IMR-90 (cell line): ENCODE measurements at regions not wholly inside any gene's neighbourhood (a gene's known extent, or its start where the extent isn't known, plus 50 kb on each side); places are given as distances from the start of the nearest gene placed in this dataset.

Experiments
- ATAC-seq: fragments of 200-7000 bp; cut with Tn5 transposase; 2 replicates; pipeline ENCODE4 v1.9.1; 2020; ENCODE audit warnings: low read depth, mild to moderate bottlenecking, moderate library complexity
- BruUV-seq: library from RNA; stranded (reverse); fragments of 400-500 nt; replicated peaks from 2 replicates; lab custom pipeline; 2021; lab: Mats Ljungman, UMichigan
- CTCF ChIA-PET: fragments of 300-600 bp; formaldehyde crosslinking; extraction: SDS; loops from one replicate; lab custom pipeline; 2021; ENCODE audit warnings: antibody characterized with exemption; lab: Yijun Ruan, JAX
- POLR2A ChIA-PET: fragments of 300-600 bp; sonication (Branson Sonifier 250); formaldehyde crosslinking; loops from one replicate; lab custom pipeline; 2022; ENCODE audit warnings: antibody characterized with exemption; ENCODE audit not compliant: unreplicated experiment; lab: Charles Lee
- DNase-seq: peaks from one replicate; pipeline ENCODE4 v3.0.0; 2013
- H2AFZ ChIP-seq: replicated peaks from 2 replicates; pipeline ENCODE3; 2013; ENCODE audit warnings: low read length, mild to moderate bottlenecking; ENCODE audit not compliant: poor library complexity
- H2AK5ac ChIP-seq: 2 replicates; pipeline ENCODE4 v1.6.1; 2013; ENCODE audit warnings: low read depth, low read length, inconsistent platforms
- H2AK9ac ChIP-seq: replicated peaks from 2 replicates; pipeline ENCODE3; 2013; ENCODE audit warnings: mild to moderate bottlenecking, low read depth, low read length, moderate library complexity; ENCODE audit not compliant: poor library complexity
- H2BK120ac ChIP-seq: 2 replicates; pipeline ENCODE4 v1.6.1; 2013; ENCODE audit warnings: low read depth, low read length, inconsistent platforms
- H2BK15ac ChIP-seq: 3 replicates; pipeline ENCODE4 v1.6.1; 2013; ENCODE audit warnings: low read depth, low read length, inconsistent platforms
- H2BK20ac ChIP-seq: 2 replicates; pipeline ENCODE4 v1.6.1; 2013; ENCODE audit warnings: low read depth, mild to moderate bottlenecking, inconsistent platforms, low read length, moderate library complexity
- H2BK5ac ChIP-seq: 2 replicates; pipeline ENCODE4 v1.6.1; 2013; ENCODE audit warnings: mild to moderate bottlenecking, low read depth, low read length, inconsistent platforms; ENCODE audit not compliant: poor library complexity, severe bottlenecking
- H3K14ac ChIP-seq: replicated peaks from 2 replicates; pipeline ENCODE4 v1.6.1; 2013; ENCODE audit warnings: low read depth, low read length, inconsistent platforms
- H3K18ac ChIP-seq: 2 replicates; pipeline ENCODE4 v1.6.1; 2013; ENCODE audit warnings: low read depth, low read length, control low read depth
- H3K23ac ChIP-seq: 2 replicates; pipeline ENCODE4 v1.6.1; 2013; ENCODE audit warnings: low read depth, low read length, inconsistent platforms
- H3K27ac ChIP-seq: 2 replicates; pipeline ENCODE4 v1.5.1; 2013; ENCODE audit warnings: mild to moderate bottlenecking, control low read depth, low read length; ENCODE audit not compliant: insufficient read depth
- H3K27me3 ChIP-seq: 2 replicates; pipeline ENCODE4 v1.6.1; 2013; ENCODE audit warnings: low read length; ENCODE audit not compliant: control insufficient read depth, insufficient read depth
- H3K36me3 ChIP-seq: 2 replicates; pipeline ENCODE4 v1.6.1; 2013; ENCODE audit warnings: low read length, mixed read lengths; ENCODE audit not compliant: control insufficient read depth, insufficient read depth
- H3K4ac ChIP-seq: 2 replicates; pipeline ENCODE4 v1.6.1; 2013; ENCODE audit warnings: low read depth, low read length, inconsistent platforms
- H3K4me1 ChIP-seq: 2 replicates; pipeline ENCODE4 v1.6.1; 2013; ENCODE audit warnings: low read length, mixed read lengths; ENCODE audit not compliant: control insufficient read depth, insufficient read depth
- H3K4me2 ChIP-seq: 2 replicates; pipeline ENCODE4 v1.6.1; 2013; ENCODE audit warnings: low read depth, mild to moderate bottlenecking, control low read depth, low read length, moderate library complexity
- H3K4me3 ChIP-seq: 2 replicates; pipeline ENCODE4 v1.5.1; 2013; ENCODE audit warnings: low read depth, mild to moderate bottlenecking, control low read depth, low read length, moderate library complexity; ENCODE audit not compliant: insufficient read depth
- H3K56ac ChIP-seq: 2 replicates; pipeline ENCODE4 v1.6.1; 2013; ENCODE audit warnings: low read length, inconsistent platforms; ENCODE audit not compliant: insufficient read depth; ENCODE audit errors: extremely low read depth
- H3K79me1 ChIP-seq, 2 experiments: 2 replicates each; pipeline ENCODE4 v1.6.1; 2013; ENCODE audit warnings: low read length in 2 of 2, inconsistent platforms in 1 of 2, low read depth in 1 of 2
- H3K9ac ChIP-seq: 2 replicates; pipeline ENCODE4 v1.6.1; 2013; ENCODE audit warnings: low read depth, low read length, control low read depth
- H3K9me1 ChIP-seq: 2 replicates; pipeline ENCODE4 v1.6.1; 2013; ENCODE audit warnings: low read length, inconsistent platforms; ENCODE audit not compliant: insufficient read depth
- H3K9me3 ChIP-seq: 2 replicates; pipeline ENCODE4 v1.6.1; 2013; ENCODE audit warnings: low read length; ENCODE audit not compliant: control insufficient read depth, insufficient read depth
- H4K20me1 ChIP-seq: 2 replicates; pipeline ENCODE4 v1.6.1; 2013; ENCODE audit warnings: low read length, inconsistent platforms; ENCODE audit not compliant: insufficient read depth
- H4K5ac ChIP-seq: 2 replicates; pipeline ENCODE4 v1.6.1; 2013; ENCODE audit warnings: mild to moderate bottlenecking, low read depth, low read length, control low read depth
- H4K8ac ChIP-seq, 2 experiments: 2 replicates each; pipeline ENCODE4 v1.6.1; 2013; ENCODE audit warnings: low read depth in 2 of 2, low read length in 2 of 2, control low read depth in 1 of 2, inconsistent platforms in 1 of 2
- H4K91ac ChIP-seq: 2 replicates; pipeline ENCODE4 v1.6.1; 2013; ENCODE audit warnings: low read depth, low read length, inconsistent platforms; ENCODE audit not compliant: insufficient read depth
- CEBPB ChIP-seq: IDR thresholded peaks from 2 replicates; pipeline ENCODE4 v1.6.1; 2012; ENCODE audit warnings: low read depth, low read length, improper control_type of control experiment
- CHD1 ChIP-seq: IDR thresholded peaks from 2 replicates; pipeline ENCODE4 v1.6.1; 2012; ENCODE audit warnings: low read depth, low read length, improper control_type of control experiment
- CTCF ChIP-seq: conservative IDR thresholded peaks from 2 replicates; pipeline ENCODE4 v1.5.1; 2012; ENCODE audit warnings: mild to moderate bottlenecking, low read depth, low read length, improper control_type of control experiment
- FOS ChIP-seq: fragments of 150-350 bp; IDR thresholded peaks from 2 replicates; pipeline ENCODE4 v1.6.1; 2016; ENCODE audit warnings: low read depth, low read length
- MAZ ChIP-seq: IDR thresholded peaks from 2 replicates; pipeline ENCODE4 v1.6.1; 2012; ENCODE audit warnings: low read depth, mild to moderate bottlenecking, low read length, improper control_type of control experiment, moderate library complexity, borderline replicate concordance
- MXI1 ChIP-seq: IDR thresholded peaks from 2 replicates; pipeline ENCODE4 v1.6.1; 2012; ENCODE audit warnings: low read depth, mild to moderate bottlenecking, low read length, moderate library complexity, borderline replicate concordance
- POLR2A ChIP-seq: IDR thresholded peaks from 2 replicates; pipeline ENCODE4 v1.6.1; 2012; ENCODE audit warnings: mild to moderate bottlenecking, low read depth, low read length
- RCOR1 ChIP-seq: IDR thresholded peaks from 2 replicates; pipeline ENCODE4 v1.6.1; 2012; ENCODE audit warnings: mild to moderate bottlenecking, low read length, improper control_type of control experiment; ENCODE audit not compliant: insufficient replicate concordance
- RFX5 ChIP-seq: IDR thresholded peaks from 2 replicates; pipeline ENCODE4 v1.8.0; 2012; ENCODE audit warnings: low read depth, mild to moderate bottlenecking, low read length, moderate library complexity
- USF2 ChIP-seq: fragments of 150-350 bp; IDR thresholded peaks from 2 replicates; pipeline ENCODE4 v1.6.1; 2017; ENCODE audit warnings: mild to moderate bottlenecking, antibody characterized with exemption, low read length, low read depth
- WGBS, 2 experiments: methylation state at CpG; one replicate each; pipeline versions ENCODE4 v1.1.5 to v1.1.7; 2013; ENCODE audit warnings: missing lambda C conversion rate in 2 of 2; ENCODE audit not compliant: insufficient read length in 1 of 2; ENCODE audit errors: extremely low coverage in 2 of 2; 5-methylcytosine and 5-hydroxymethylcytosine counted together
- dilution Hi-C: fragments of 300-500 bp; cut with HindIII; formaldehyde crosslinking; loops from one replicate; pipeline ENCODE4 v1.14.3; 2018; ENCODE audit warnings: low sequenced_read_pairs; ENCODE audit not compliant: unreplicated experiment
- in situ Hi-C: fragments of 300-500 bp; cut with MboI; formaldehyde crosslinking; loops from 3 replicates; pipeline ENCODE4 v1.14.3; 2019; ENCODE audit warnings: low sequenced_read_pairs, inconsistent platforms, mixed read lengths
- intact Hi-C: fragments of 100-400 bp; cut with micrococcal nuclease; formaldehyde crosslinking; loops from 2 replicates; pipeline ENCODE4 v1.10.0; 2022

- Histone ChIP-seq H2AK9ac (no peak overlapping the region), H3K23ac (no peak overlapping the region), H3K56ac (no peak overlapping the region), H2AK5ac (no peak overlapping the region), H4K20me1 (no peaks in the 10 kb centered on the region), H4K8ac (no peak overlapping the region), H3K18ac (no peak overlapping the region), H2BK20ac (no peak overlapping the region), H3K14ac (no peak overlapping the region), H3K9me1 (no peaks in the 10 kb centered on the region), H3K4me3 (no peak overlapping the region), H3K4ac (no peak overlapping the region), H3K9me3 (peaks cover 6% of the 10 kb centered on the region), H2BK120ac (no peak overlapping the region), H3K27me3 (no peaks in the 10 kb centered on the region; the same call in 1 of the 2 replicates), H3K36me3 (no peaks in the 10 kb centered on the region), H3K79me1 (no peaks in the 10 kb centered on the region), H3K4me2 (no peak overlapping the region), H4K91ac (no peak overlapping the region), H3K27ac (no peak overlapping the region), H2AFZ (no peak overlapping the region), H2BK5ac (no peak overlapping the region), H3K4me1 (no peaks in the 10 kb centered on the region), H4K5ac (no peak overlapping the region), H3K9ac (no peak overlapping the region), H2BK15ac (no peak overlapping the region)
- no TSS peak for BruUV-seq
- dilution Hi-C loops (no loop called here), intact Hi-C loops (no loop called here), in situ Hi-C loops (no loop called here)
- no peak for ATAC-seq
- 83% methylated on average over 1 of the region's 3 CpGs; no CpG with 5 or more reads in 1 of the 2 experiments for WGBS, 2 experiments
- CTCF ChIA-PET: no interaction called here
- POLR2A ChIA-PET: interaction anchor here (0.6 kb wide), 1 partner anchor 1883 kb away, joined by 3 read pairs; no protein-coding TSS in a partner anchor
- no peak for DNase-seq
- no peak for TF ChIP-seq USF2
- TF ChIP-seq RFX5: no peak
- TF ChIP-seq CEBPB: no peak
- no peak for TF ChIP-seq MXI1
- TF ChIP-seq FOS: no peak
- TF ChIP-seq RCOR1: no peak
- TF ChIP-seq POLR2A: no peak
- TF ChIP-seq CHD1: no peak
- no peak for TF ChIP-seq MAZ
- no peak for TF ChIP-seq CTCF
Observed at GRCh38 chr12:127438512-127439244, 828.3 kb upstream of the TMEM132C start.
